IMR-90 (cell line): ENCODE measurements at regions not wholly inside any gene's neighbourhood (a gene's known extent, or its start where the extent isn't known, plus 50 kb on each side); places are given as distances from the start of the nearest gene placed in this dataset.

Source experiments
- BHLHE40 ChIP-seq: fragments of 150-350 bp; IDR thresholded peaks from 2 replicates; pipeline ENCODE4 v1.6.1; 2016; ENCODE audit warnings: mild to moderate bottlenecking, low read depth, low read length
- CEBPB ChIP-seq: IDR thresholded peaks from 2 replicates; pipeline ENCODE4 v1.6.1; 2012; ENCODE audit warnings: low read depth, low read length, improper control_type of control experiment
- ELK1 ChIP-seq: fragments of 150-350 bp; IDR thresholded peaks from 2 replicates; pipeline ENCODE4 v1.6.1; 2016; ENCODE audit warnings: low read depth, mild to moderate bottlenecking, low read length, moderate library complexity, borderline replicate concordance
- FOS ChIP-seq: fragments of 150-350 bp; IDR thresholded peaks from 2 replicates; pipeline ENCODE4 v1.6.1; 2016; ENCODE audit warnings: low read depth, low read length
- MAFK ChIP-seq: IDR thresholded peaks from 2 replicates; pipeline ENCODE4 v1.6.1; 2012; ENCODE audit warnings: low read depth, low read length, improper control_type of control experiment
- POLR2A ChIP-seq: IDR thresholded peaks from 2 replicates; pipeline ENCODE4 v1.6.1; 2012; ENCODE audit warnings: mild to moderate bottlenecking, low read depth, low read length
- RAD21 ChIP-seq: IDR thresholded peaks from 2 replicates; pipeline ENCODE4 v1.6.1; 2012; ENCODE audit warnings: low read length, improper control_type of control experiment
- RCOR1 ChIP-seq: IDR thresholded peaks from 2 replicates; pipeline ENCODE4 v1.6.1; 2012; ENCODE audit warnings: mild to moderate bottlenecking, low read length, improper control_type of control experiment; ENCODE audit not compliant: insufficient replicate concordance
- RFX5 ChIP-seq: IDR thresholded peaks from 2 replicates; pipeline ENCODE4 v1.8.0; 2012; ENCODE audit warnings: low read depth, mild to moderate bottlenecking, low read length, moderate library complexity
- SMC3 ChIP-seq: fragments of 150-350 bp; IDR thresholded peaks from 2 replicates; pipeline ENCODE4 v1.6.1; 2016; ENCODE audit warnings: low read depth, mild to moderate bottlenecking, antibody characterized with exemption, low read length, moderate library complexity
- USF2 ChIP-seq: fragments of 150-350 bp; IDR thresholded peaks from 2 replicates; pipeline ENCODE4 v1.6.1; 2017; ENCODE audit warnings: mild to moderate bottlenecking, antibody characterized with exemption, low read length, low read depth
- TF ChIP-seq, protein P1 (sequence below): conservative IDR thresholded peaks from 2 replicates; pipeline ENCODE4 v1.5.1; 2012; ENCODE audit warnings: mild to moderate bottlenecking, low read depth, low read length, improper control_type of control experiment

- TF ChIP-seq, protein P1, sequence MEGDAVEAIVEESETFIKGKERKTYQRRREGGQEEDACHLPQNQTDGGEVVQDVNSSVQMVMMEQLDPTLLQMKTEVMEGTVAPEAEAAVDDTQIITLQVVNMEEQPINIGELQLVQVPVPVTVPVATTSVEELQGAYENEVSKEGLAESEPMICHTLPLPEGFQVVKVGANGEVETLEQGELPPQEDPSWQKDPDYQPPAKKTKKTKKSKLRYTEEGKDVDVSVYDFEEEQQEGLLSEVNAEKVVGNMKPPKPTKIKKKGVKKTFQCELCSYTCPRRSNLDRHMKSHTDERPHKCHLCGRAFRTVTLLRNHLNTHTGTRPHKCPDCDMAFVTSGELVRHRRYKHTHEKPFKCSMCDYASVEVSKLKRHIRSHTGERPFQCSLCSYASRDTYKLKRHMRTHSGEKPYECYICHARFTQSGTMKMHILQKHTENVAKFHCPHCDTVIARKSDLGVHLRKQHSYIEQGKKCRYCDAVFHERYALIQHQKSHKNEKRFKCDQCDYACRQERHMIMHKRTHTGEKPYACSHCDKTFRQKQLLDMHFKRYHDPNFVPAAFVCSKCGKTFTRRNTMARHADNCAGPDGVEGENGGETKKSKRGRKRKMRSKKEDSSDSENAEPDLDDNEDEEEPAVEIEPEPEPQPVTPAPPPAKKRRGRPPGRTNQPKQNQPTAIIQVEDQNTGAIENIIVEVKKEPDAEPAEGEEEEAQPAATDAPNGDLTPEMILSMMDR, result no peak
- TF ChIP-seq MAFK, result no peak
- no peak for TF ChIP-seq RAD21
- no peak for TF ChIP-seq FOS
- no peak for TF ChIP-seq CEBPB
- TF ChIP-seq POLR2A, result no peak
- TF ChIP-seq RCOR1, result no peak
- no peak for TF ChIP-seq RFX5
- TF ChIP-seq USF2, result no peak
- no peak for TF ChIP-seq ELK1
- no peak for TF ChIP-seq SMC3
- no peak for TF ChIP-seq BHLHE40
Observed at GRCh38 chr11:62026739-62027370, 59.4 kb upstream of the FTH1 start.
